ENCODE measurements at regions not wholly inside any gene's neighbourhood (a gene's known extent, or its start where the extent isn't known, plus 50 kb on each side); places are given as distances from the start of the nearest gene placed in this dataset.
A peak's percentile ranks its signal among the peaks of the same experiment; 100 is the strongest.

GRCh38 chr12:18207266-18207665, 54.1 kb upstream of the PIK3C2G start:
- no peak for ATAC-seq (replicated peaks in 6 of 8)
- in situ Hi-C loops (cut with MboI; ENCODE audit: low pct_unique_long_range_greater_than_20kb in 2 of 9, low sequenced_read_pairs in 9 of 9, unreplicated experiment in 9 of 9) = no loop called here
- Histone ChIP-seq H3K27ac (no peak overlapping the region), H3K4me3 (no peak overlapping the region), H3K4me1 (replicated peaks in 1 of 2) (no peaks in the 10 kb centered on the region)

DNA sequence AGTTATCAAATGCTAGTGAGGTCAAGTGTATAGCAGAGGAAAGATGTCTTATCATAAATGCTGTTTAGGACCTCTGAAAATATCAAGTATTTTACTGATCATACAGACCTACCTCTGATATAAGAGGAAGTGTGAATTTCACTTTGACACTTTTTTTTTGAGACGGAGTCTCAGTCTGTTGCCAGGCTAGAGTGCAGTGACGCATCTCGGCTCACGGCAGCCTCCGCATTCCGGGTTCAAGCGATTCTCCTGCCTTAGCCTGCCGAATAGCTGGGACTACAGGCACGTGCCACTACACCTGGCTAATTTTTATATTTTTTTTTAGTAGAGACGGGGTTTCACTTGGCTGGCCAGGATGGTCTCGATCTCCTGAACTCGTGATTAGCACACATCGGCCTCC, 55.1 kb upstream of the PIK3C2G start:
- 0 to 91% (median 83%) methylated on average over 1 to 13 of the region's 13 CpGs; no CpG with 5 or more reads in 1 of the 10 experiments for WGBS, 10 experiments
- H3K4me1 ChIP-seq (replicated peaks in 1 of 2) = no peaks in the 10 kb centered on the region
- in situ Hi-C loops (cut with MboI; ENCODE audit: low pct_unique_long_range_greater_than_20kb in 2 of 9, low sequenced_read_pairs in 9 of 9, unreplicated experiment in 9 of 9) = no loop called here
- no peak overlapping the region for H3K27ac ChIP-seq
- H3K4me3 ChIP-seq = no peak overlapping the region
- no peak for ATAC-seq (replicated peaks in 6 of 8)

- ATAC-seq (replicated peaks in 6 of 8) = no peak
- Histone ChIP-seq H3K27ac (no peak overlapping the region), H3K4me1 (replicated peaks in 1 of 2) (no peaks in the 10 kb centered on the region), H3K4me3 (no peak overlapping the region)
- 0 to 100% (median 82%) methylated on average over 1 to 4 of the region's 4 CpGs; no CpG with 5 or more reads in 1 of the 10 experiments for WGBS, 10 experiments
- in situ Hi-C loops (cut with MboI; ENCODE audit: low pct_unique_long_range_greater_than_20kb in 2 of 9, low sequenced_read_pairs in 9 of 9, unreplicated experiment in 9 of 9) = no loop called here
Observed at GRCh38 chr12:18204053-18204452, 57.3 kb upstream of the PIK3C2G start.

GRCh38 chr12:18192119-18192518, 69.2 kb upstream of the PIK3C2G start:
- no peak overlapping the region for H3K4me3 ChIP-seq
- in situ Hi-C loops (cut with MboI; ENCODE audit: low pct_unique_long_range_greater_than_20kb in 2 of 9, low sequenced_read_pairs in 9 of 9, unreplicated experiment in 9 of 9) = no loop called here
- no peak overlapping the region for H3K27ac ChIP-seq
- ATAC-seq (replicated peaks in 6 of 8) = peak in 1 of 8 experiments; percentile 56
- H3K4me1 ChIP-seq (replicated peaks in 1 of 2) = no peaks in the 10 kb centered on the region

DNA sequence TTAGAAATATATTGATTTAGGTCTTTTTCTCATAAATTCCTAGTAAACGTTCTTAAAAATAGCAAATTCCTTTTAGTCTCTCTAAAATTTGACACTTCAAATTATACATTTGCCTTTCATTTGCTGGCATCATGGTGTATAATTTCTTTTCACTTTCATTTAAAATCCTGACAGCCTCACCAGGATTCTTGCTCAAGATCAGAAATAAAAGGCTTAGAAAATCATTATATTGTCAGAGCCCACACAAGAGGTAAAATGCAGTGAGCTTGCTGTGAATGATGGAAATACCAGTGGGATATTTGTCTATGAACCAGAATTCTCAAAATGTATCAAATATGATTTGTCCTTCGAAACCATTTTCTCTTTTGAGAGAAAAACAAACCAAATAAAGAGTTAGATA, 78.2 kb upstream of the PIK3C2G start:
- 31 to 94% (median 63%) methylated on average over 1 to 2 of the region's 2 CpGs for WGBS, 10 experiments
- in situ Hi-C loops (cut with MboI; ENCODE audit: low pct_unique_long_range_greater_than_20kb in 2 of 9, low sequenced_read_pairs in 9 of 9, unreplicated experiment in 9 of 9) = no loop called here
- ATAC-seq (replicated peaks in 6 of 8) = no peak
- Histone ChIP-seq H3K4me3 (no peak overlapping the region), H3K4me1 (replicated peaks in 1 of 2) (no peaks in the 10 kb centered on the region), H3K27ac (no peak overlapping the region)

DNA sequence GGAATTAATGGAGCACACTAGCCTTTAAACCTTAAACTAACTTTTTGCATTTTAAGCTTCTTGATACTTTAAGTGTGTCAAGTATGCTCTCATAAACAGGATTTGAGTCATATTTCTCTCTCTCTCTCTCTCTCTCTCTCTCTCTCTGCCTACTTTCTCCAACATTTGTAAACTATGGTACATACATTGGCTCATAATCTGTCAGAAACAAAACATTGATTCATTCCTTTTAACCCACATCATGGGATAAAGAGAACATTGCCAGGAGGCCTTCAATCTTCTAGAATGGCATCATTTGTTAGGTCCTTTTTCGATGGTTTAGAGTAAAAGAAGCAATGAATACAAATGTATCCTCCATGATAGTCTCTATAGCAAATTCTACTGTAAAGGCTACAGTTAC, 81.6 kb upstream of the RERGL start:
- no peak for ATAC-seq (replicated peaks in 6 of 8)
- 57 to 100% (median 67%) methylated on average over 1 of the region's 1 CpG; no CpG with 5 or more reads in 3 of the 10 experiments for WGBS, 10 experiments

GRCh38 chr12:18168016-18168415, 78.0 kb upstream of the RERGL start:
- no peak overlapping the region for H3K4me3 ChIP-seq
- no peak overlapping the region for H3K27ac ChIP-seq
- H3K4me1 ChIP-seq (replicated peaks in 1 of 2) = no peaks in the 10 kb centered on the region
- WGBS, 10 experiments = 29 to 97% (median 64%) methylated on average over 1 to 3 of the region's 3 CpGs
- in situ Hi-C loops (cut with MboI; ENCODE audit: low pct_unique_long_range_greater_than_20kb in 2 of 9, low sequenced_read_pairs in 9 of 9, unreplicated experiment in 9 of 9) = no loop called here
- ATAC-seq (replicated peaks in 6 of 8) = no peak

More for the DNA sequence above, 81.6 kb upstream of the RERGL start:
- Histone ChIP-seq H3K4me1 (replicated peaks in 1 of 2) (no peaks in the 10 kb centered on the region), H3K4me3 (no peak overlapping the region), H3K27ac (no peak overlapping the region)
- in situ Hi-C loops (cut with MboI; ENCODE audit: low pct_unique_long_range_greater_than_20kb in 2 of 9, low sequenced_read_pairs in 9 of 9, unreplicated experiment in 9 of 9) = no loop called here

GRCh38 chr12:18165889-18166288, 75.9 kb upstream of the RERGL start:
- H3K4me1 ChIP-seq (replicated peaks in 1 of 2) = no peaks in the 10 kb centered on the region
- H3K27ac ChIP-seq = no peak overlapping the region
- 20 to 100% (median 91%) methylated on average over 1 to 2 of the region's 2 CpGs for WGBS, 10 experiments
- ATAC-seq (replicated peaks in 6 of 8) = peak in 2 of 8 experiments; percentile 20 to 23
- no peak overlapping the region for H3K4me3 ChIP-seq
- in situ Hi-C loops (cut with MboI; ENCODE audit: low pct_unique_long_range_greater_than_20kb in 2 of 9, low sequenced_read_pairs in 9 of 9, unreplicated experiment in 9 of 9) = no loop called here

DNA sequence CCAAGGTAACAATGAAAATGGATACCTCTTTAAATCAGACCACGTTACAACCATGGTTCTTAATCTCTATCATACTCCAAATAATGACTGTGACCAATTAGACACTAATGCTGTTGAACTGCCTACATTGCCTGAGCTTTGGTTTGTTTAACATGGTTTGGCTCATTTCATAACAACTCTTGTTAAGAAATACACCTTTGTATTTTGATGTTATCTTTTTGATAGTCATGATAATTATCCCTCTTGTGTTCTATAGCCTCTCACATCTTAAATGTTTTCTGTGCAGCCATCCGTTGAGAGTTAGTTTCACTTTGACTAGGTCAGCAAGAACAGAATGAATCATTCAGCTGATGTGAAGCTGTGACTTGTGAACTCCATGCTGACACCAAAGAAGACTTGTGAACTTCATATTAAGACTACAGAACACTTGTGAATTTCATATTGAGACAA, 75.5 kb upstream of the RERGL start:
- ATAC-seq (replicated peaks in 6 of 8) = peak in 2 of 8 experiments; percentile 92 to 93
- no peak overlapping the region for H3K27ac ChIP-seq
- H3K4me3 ChIP-seq = no peak overlapping the region
- WGBS, 10 experiments = 0 to 86% (median 48%) methylated on average over 1 to 2 of the region's 2 CpGs; no CpG with 5 or more reads in 1 of the 10 experiments
- in situ Hi-C loops (cut with MboI; ENCODE audit: low pct_unique_long_range_greater_than_20kb in 2 of 9, low sequenced_read_pairs in 9 of 9, unreplicated experiment in 9 of 9) = no loop called here
- no peaks in the 10 kb centered on the region for H3K4me1 ChIP-seq (replicated peaks in 1 of 2)

DNA sequence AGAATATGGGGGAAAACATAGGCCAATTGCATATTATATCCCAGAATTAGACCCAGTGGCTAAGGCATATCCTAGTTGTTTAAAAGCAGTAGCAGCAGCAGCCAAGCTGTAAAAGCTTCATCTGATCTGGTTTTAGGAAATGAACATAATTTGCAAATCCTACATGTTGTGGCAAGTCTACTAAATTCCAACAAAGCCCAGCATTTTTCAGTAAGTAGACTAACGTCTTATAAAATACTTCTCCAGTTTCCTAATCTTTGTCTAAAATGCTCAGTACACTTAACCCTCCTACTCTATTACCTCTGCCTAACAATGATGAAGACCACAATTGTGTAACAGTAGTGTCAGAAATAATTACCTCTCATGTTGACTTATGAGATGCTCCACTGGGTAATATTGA, 70.9 kb upstream of the RERGL start:
- no peaks in the 10 kb centered on the region for H3K4me1 ChIP-seq (replicated peaks in 1 of 2)
- no peak overlapping the region for H3K27ac ChIP-seq
- in situ Hi-C loops (cut with MboI; ENCODE audit: low pct_unique_long_range_greater_than_20kb in 2 of 9, low sequenced_read_pairs in 9 of 9, unreplicated experiment in 9 of 9) = no loop called here
- WGBS, 10 experiments = 0 to 100% (median 86%) methylated on average over 1 of the region's 1 CpG; no CpG with 5 or more reads in 1 of the 10 experiments
- no peak overlapping the region for H3K4me3 ChIP-seq
- ATAC-seq (replicated peaks in 6 of 8) = no peak

- Histone ChIP-seq H3K4me3 (no peak overlapping the region), H3K4me1 (replicated peaks in 1 of 2) (no peaks in the 10 kb centered on the region), H3K27ac (no peak overlapping the region)
- in situ Hi-C loops (cut with MboI; ENCODE audit: low pct_unique_long_range_greater_than_20kb in 2 of 9, low sequenced_read_pairs in 9 of 9, unreplicated experiment in 9 of 9) = no loop called here
- WGBS, 10 experiments = 66 to 100% (median 91%) methylated on average over 2 to 6 of the region's 6 CpGs
- peak in 3 of 8 experiments; percentile 36 to 62 (median 52) for ATAC-seq (replicated peaks in 6 of 8)
Observed at GRCh38 chr12:18158774-18159557, 69.0 kb upstream of the RERGL start.

- H3K4me1 ChIP-seq (replicated peaks in 1 of 2) = no peaks in the 10 kb centered on the region
- 0 to 83% (median 27%) methylated on average over 1 to 2 of the region's 2 CpGs; no CpG with 5 or more reads in 2 of the 10 experiments for WGBS, 10 experiments
- in situ Hi-C loops (cut with MboI; ENCODE audit: low pct_unique_long_range_greater_than_20kb in 2 of 9, low sequenced_read_pairs in 9 of 9, unreplicated experiment in 9 of 9) = no loop called here
- no peak overlapping the region for H3K4me3 ChIP-seq
- H3K27ac ChIP-seq = no peak overlapping the region
- ATAC-seq (replicated peaks in 6 of 8) = no peak
Observed at GRCh38 chr12:18153826-18154225, 63.8 kb upstream of the RERGL start.

DNA sequence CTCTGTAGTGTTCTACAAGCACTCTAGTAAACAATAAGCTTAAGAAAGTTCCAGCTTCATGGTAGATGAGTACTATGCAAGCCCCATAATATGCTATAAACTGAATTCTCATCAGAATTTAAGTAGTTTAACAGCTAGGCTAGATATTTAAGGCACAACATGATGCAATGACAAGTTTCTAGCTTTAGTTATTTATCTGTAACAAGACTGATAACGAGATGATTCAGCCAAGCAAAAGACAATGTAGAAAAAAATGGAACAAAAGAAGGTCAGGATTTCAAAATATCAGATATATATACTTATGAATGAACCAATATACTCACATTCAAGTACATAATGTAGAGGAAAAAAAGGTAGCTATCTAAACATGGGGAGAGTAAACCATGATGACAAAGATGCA, 61.0 kb upstream of the RERGL start:
- WGBS, 10 experiments = 0 to 100% (median 73%) methylated on average over 1 of the region's 1 CpG; no CpG with 5 or more reads in 1 of the 10 experiments
- no peak for ATAC-seq (replicated peaks in 6 of 8)
- Histone ChIP-seq H3K4me3 (no peak overlapping the region), H3K27ac (no peak overlapping the region), H3K4me1 (replicated peaks in 1 of 2) (no peaks in the 10 kb centered on the region)
- in situ Hi-C loops (cut with MboI; ENCODE audit: low pct_unique_long_range_greater_than_20kb in 2 of 9, low sequenced_read_pairs in 9 of 9, unreplicated experiment in 9 of 9) = no loop called here

GRCh38 chr12:18148961-18149360, 59.0 kb upstream of the RERGL start:
- Histone ChIP-seq H3K27ac (no peak overlapping the region), H3K4me3 (no peak overlapping the region), H3K4me1 (replicated peaks in 1 of 2) (no peaks in the 10 kb centered on the region)
- ATAC-seq (replicated peaks in 6 of 8) = peak in 1 of 8 experiments; percentile 49
- in situ Hi-C loops (cut with MboI; ENCODE audit: low pct_unique_long_range_greater_than_20kb in 2 of 9, low sequenced_read_pairs in 9 of 9, unreplicated experiment in 9 of 9) = loop anchor here in 1 of 9 experiments (10.0 kb wide), 1 partner anchor 66 kb away; no protein-coding TSS in a partner anchor
- WGBS, 10 experiments = 0 to 100% (median 75%) methylated on average over 1 to 2 of the region's 2 CpGs; no CpG with 5 or more reads in 3 of the 10 experiments
